Suprapubic skin (tissue), 4 donors: ENCODE measurements at regions not wholly inside any gene's neighbourhood (a gene's known extent, or its start where the extent isn't known, plus 50 kb on each side); places are given as distances from the start of the nearest gene placed in this dataset.
A peak's percentile ranks its signal among the peaks of the same experiment; 100 is the strongest.

Experiments
- DNase-seq, 2 donors: peaks; one replicate each; pipeline ENCODE4 v3.0.0-alpha.2; 2019; ENCODE audit warnings: low spot score in 2 of 2
- H3K27ac ChIP-seq: fragments of 200-600 bp; sonication (generic); one replicate; pipeline ENCODE4 v1.5.1; 2019
- H3K27me3 ChIP-seq: fragments of 200-600 bp; sonication (generic); one replicate; pipeline ENCODE4 v1.5.1; 2019
- H3K36me3 ChIP-seq: fragments of 200-600 bp; sonication (generic); one replicate; pipeline ENCODE4 v1.5.1; 2019
- H3K4me1 ChIP-seq: fragments of 200-600 bp; sonication (generic); one replicate; pipeline ENCODE4 v1.5.1; 2019
- H3K4me3 ChIP-seq: fragments of 200-600 bp; sonication (generic); one replicate; pipeline ENCODE4 v1.5.1; 2019; ENCODE audit warnings: mild to moderate bottlenecking
- H3K9me3 ChIP-seq: fragments of 200-600 bp; sonication (generic); one replicate; pipeline ENCODE4 v1.5.1; 2019
- EP300 ChIP-seq: sonication (generic); formaldehyde crosslinking; IDR thresholded peaks from one replicate; pipeline ENCODE4 v1.6.1; 2017; ENCODE audit warnings: antibody characterized with exemption
- POLR2A ChIP-seq, 2 donors: fragments of 450-650 bp; IDR thresholded peaks; one replicate each; pipeline ENCODE4 v1.6.1; 2017; ENCODE audit warnings: antibody characterized with exemption in 2 of 2, mild to moderate bottlenecking in 2 of 2, moderate library complexity in 2 of 2
- POLR2AphosphoS5 ChIP-seq, 3 donors: sonication (generic); formaldehyde crosslinking; IDR thresholded peaks; one replicate each; pipeline ENCODE4 v1.6.1; 2017; ENCODE audit warnings: antibody characterized with exemption in 3 of 3
- WGBS: methylation state at CpG from one replicate; pipeline ENCODE4 v1.1.5; 2018; 5-methylcytosine and 5-hydroxymethylcytosine counted together
- TF ChIP-seq, protein P1 (sequence below), 2 donors: fragments of 200-600 bp in 1 of 2; fragments of 450-650 bp in 1 of 2; sonication (generic) in 1 of 2; IDR thresholded peaks; one replicate each; pipeline ENCODE4 v1.5.1; 2016 to 2019; ENCODE audit warnings: antibody characterized with exemption in 2 of 2, mild to moderate bottlenecking in 1 of 2, moderate library complexity in 1 of 2

GRCh38 chr12:43079476-43079875, 472.5 kb downstream of the ADAMTS20 start:
- H3K4me1 ChIP-seq, result no peaks in the 10 kb centered on the region
- no peak overlapping the region for H3K4me3 ChIP-seq
- no peaks in the 10 kb centered on the region for H3K36me3 ChIP-seq
- no peaks in the 10 kb centered on the region for H3K27me3 ChIP-seq
- no peaks in the 10 kb centered on the region for H3K9me3 ChIP-seq
- no peak for DNase-seq
- TF ChIP-seq EP300 (no peak), POLR2A (IDR thresholded peaks at IDR 0.05) (no peak), POLR2AphosphoS5 (IDR thresholded peaks at IDR 0.05) (no peak)
- TF ChIP-seq, protein P1, sequence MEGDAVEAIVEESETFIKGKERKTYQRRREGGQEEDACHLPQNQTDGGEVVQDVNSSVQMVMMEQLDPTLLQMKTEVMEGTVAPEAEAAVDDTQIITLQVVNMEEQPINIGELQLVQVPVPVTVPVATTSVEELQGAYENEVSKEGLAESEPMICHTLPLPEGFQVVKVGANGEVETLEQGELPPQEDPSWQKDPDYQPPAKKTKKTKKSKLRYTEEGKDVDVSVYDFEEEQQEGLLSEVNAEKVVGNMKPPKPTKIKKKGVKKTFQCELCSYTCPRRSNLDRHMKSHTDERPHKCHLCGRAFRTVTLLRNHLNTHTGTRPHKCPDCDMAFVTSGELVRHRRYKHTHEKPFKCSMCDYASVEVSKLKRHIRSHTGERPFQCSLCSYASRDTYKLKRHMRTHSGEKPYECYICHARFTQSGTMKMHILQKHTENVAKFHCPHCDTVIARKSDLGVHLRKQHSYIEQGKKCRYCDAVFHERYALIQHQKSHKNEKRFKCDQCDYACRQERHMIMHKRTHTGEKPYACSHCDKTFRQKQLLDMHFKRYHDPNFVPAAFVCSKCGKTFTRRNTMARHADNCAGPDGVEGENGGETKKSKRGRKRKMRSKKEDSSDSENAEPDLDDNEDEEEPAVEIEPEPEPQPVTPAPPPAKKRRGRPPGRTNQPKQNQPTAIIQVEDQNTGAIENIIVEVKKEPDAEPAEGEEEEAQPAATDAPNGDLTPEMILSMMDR (IDR thresholded peaks at IDR 0.05), result no peak
- H3K27ac ChIP-seq, result no peak overlapping the region

- Histone ChIP-seq H3K9me3 (no peaks in the 10 kb centered on the region), H3K27ac (no peak overlapping the region), H3K27me3 (no peaks in the 10 kb centered on the region), H3K36me3 (no peaks in the 10 kb centered on the region), H3K4me3 (no peak overlapping the region), H3K4me1 (no peaks in the 10 kb centered on the region)
- TF ChIP-seq POLR2AphosphoS5 (IDR thresholded peaks at IDR 0.05), result no peak
- no peak for TF ChIP-seq POLR2A (IDR thresholded peaks at IDR 0.05)
- TF ChIP-seq, protein P1 (IDR thresholded peaks at IDR 0.05), result no peak
- no peak for TF ChIP-seq EP300
- DNase-seq, result no peak
- 56% methylated on average over 3 of the region's 3 CpGs for WGBS
Measured at GRCh38 chr12:43078976-43079375, 473.0 kb downstream of the ADAMTS20 start.

DNA sequence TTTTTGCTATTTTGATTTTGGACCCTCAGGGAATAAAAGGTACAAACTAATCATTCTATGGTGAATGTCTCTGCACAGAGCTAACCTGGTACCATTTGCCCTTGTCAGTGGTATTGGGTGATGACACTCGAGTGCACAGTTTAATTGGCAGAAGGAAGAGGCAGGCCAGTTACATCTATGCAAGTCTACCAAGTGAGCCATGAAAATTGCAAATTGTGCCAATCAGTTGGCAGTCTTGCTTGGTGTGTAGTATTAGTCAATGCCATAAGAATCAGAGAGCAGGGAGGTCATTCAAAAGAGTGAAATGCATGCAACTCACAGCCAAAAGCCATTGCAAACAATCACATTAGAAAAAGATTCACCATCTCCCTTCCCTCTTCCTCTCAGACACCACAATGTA, 479.6 kb downstream of the ADAMTS20 start:
- TF ChIP-seq EP300 (no peak), POLR2A (IDR thresholded peaks at IDR 0.05) (no peak), POLR2AphosphoS5 (IDR thresholded peaks at IDR 0.05) (no peak)
- TF ChIP-seq, protein P1 (IDR thresholded peaks at IDR 0.05), result no peak
- Histone ChIP-seq H3K4me1 (no peaks in the 10 kb centered on the region), H3K9me3 (no peaks in the 10 kb centered on the region), H3K36me3 (no peaks in the 10 kb centered on the region), H3K4me3 (no peak overlapping the region), H3K27ac (no peak overlapping the region), H3K27me3 (no peaks in the 10 kb centered on the region)
- DNase-seq, result no peak
- WGBS, result 95% methylated on average over 1 of the region's 1 CpG

- H3K4me1 ChIP-seq, result no peaks in the 10 kb centered on the region
- no peak overlapping the region for H3K27ac ChIP-seq
- TF ChIP-seq POLR2A (IDR thresholded peaks at IDR 0.05) (no peak), POLR2AphosphoS5 (IDR thresholded peaks at IDR 0.05) (no peak), EP300 (no peak)
- TF ChIP-seq, protein P1 (IDR thresholded peaks at IDR 0.05), result no peak
- 69% methylated on average over 5 of the region's 5 CpGs for WGBS
- H3K36me3 ChIP-seq, result no peaks in the 10 kb centered on the region
- H3K9me3 ChIP-seq, result no peaks in the 10 kb centered on the region
- no peaks in the 10 kb centered on the region for H3K27me3 ChIP-seq
- DNase-seq, result peak in 1 of 2 donors; percentile 66
- no peak overlapping the region for H3K4me3 ChIP-seq
Measured at GRCh38 chr12:43069768-43070221, 480.2 kb upstream of the PRICKLE1 start.

GRCh38 chr12:43066471-43066870, 476.9 kb upstream of the PRICKLE1 start:
- Histone ChIP-seq H3K27ac (no peak overlapping the region), H3K27me3 (no peaks in the 10 kb centered on the region), H3K36me3 (no peaks in the 10 kb centered on the region), H3K9me3 (no peaks in the 10 kb centered on the region), H3K4me1 (no peaks in the 10 kb centered on the region), H3K4me3 (no peak overlapping the region)
- WGBS, result 93% methylated on average over 2 of the region's 2 CpGs
- DNase-seq, result no peak
- TF ChIP-seq, protein P1 (IDR thresholded peaks at IDR 0.05), result no peak
- TF ChIP-seq POLR2AphosphoS5 (IDR thresholded peaks at IDR 0.05) (no peak), POLR2A (IDR thresholded peaks at IDR 0.05) (no peak), EP300 (no peak)
